ENCODE measurements at regions not wholly inside any gene's neighbourhood (a gene's known extent, or its start where the extent isn't known, plus 50 kb on each side); places are given as distances from the start of the nearest gene placed in this dataset.
A peak's percentile ranks its signal among the peaks of the same experiment; 100 is the strongest.

DNA sequence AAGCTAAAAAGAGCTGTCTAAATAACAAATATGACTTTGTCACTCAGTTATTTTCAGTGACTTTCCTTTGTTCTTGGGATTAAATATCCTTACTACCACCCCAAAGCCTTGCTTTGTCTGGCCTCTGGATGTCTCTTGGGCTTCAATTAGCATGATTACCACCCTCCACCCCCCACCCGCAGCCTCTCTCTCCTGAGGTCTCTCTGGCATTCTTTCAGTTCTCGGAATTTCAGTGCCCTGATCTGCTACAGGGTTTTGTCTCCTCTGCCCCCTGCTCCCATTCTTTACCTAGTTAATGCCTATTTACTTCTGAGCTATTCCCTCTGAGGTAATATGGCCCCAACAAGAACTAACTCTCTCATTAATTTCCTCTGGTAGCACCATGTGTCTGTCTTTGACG lies 376.4 kb downstream of the DEPDC1B start:
- Histone ChIP-seq H3K9ac (ENCODE audit: control insufficient read depth, insufficient read depth, low read length) (no peak overlapping the region), H3K27ac (ENCODE audit: control insufficient read depth, insufficient read depth) (no peak overlapping the region), H3K36me3 (ENCODE audit: control insufficient read depth in 2 of 2, insufficient read depth in 2 of 2, low read length in 1 of 2) (no peaks in the 10 kb centered on the region), H3K4me3 (no peak overlapping the region), H3K4me2 (ENCODE audit: control insufficient read depth, insufficient read depth) (no peak overlapping the region), H4K20me1 (ENCODE audit: control insufficient read depth, insufficient read depth) (no peaks in the 10 kb centered on the region), H3K9me3 (replicated peaks; ENCODE audit: control insufficient read depth, insufficient read depth, low read length) (no peaks in the 10 kb centered on the region; the same call in 2 of the 3 replicates), H3K79me2 (ENCODE audit: control insufficient read depth, insufficient read depth, low read length) (no peaks in the 10 kb centered on the region), H2AFZ (ENCODE audit: control insufficient read depth, low read depth, low read length) (no peak overlapping the region), H3K4me1 (ENCODE audit: control insufficient read depth, insufficient read depth, low read length) (no peaks in the 10 kb centered on the region), H3K27me3 (replicated peaks in 1 of 2; ENCODE audit: control insufficient read depth in 2 of 2, insufficient read depth in 2 of 2, low read length in 1 of 2) (no peaks in the 10 kb centered on the region)
- in situ Hi-C loops (cut with MboI) = no loop called here
- CTCF ChIA-PET = interaction anchor here (0.9 kb wide), 1 partner anchor 18 kb away, joined by 3 read pairs; no protein-coding TSS in a partner anchor
- no TSS peak for BruUV-seq (replicated peaks)
- ATAC-seq (no peak), DNase-seq (ENCODE audit: low read depth, low spot score) (no peak), FAIRE-seq (no peak)
- RAD21 ChIA-PET (ENCODE audit: unreplicated experiment) = no interaction called here
- TF ChIP-seq, protein P1, sequence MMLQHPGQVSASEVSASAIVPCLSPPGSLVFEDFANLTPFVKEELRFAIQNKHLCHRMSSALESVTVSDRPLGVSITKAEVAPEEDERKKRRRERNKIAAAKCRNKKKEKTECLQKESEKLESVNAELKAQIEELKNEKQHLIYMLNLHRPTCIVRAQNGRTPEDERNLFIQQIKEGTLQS (IDR thresholded peaks at IDR 0.05; ENCODE audit: borderline replicate concordance, extremely low read depth, low read depth, low read length) = no peak
- TF ChIP-seq YY1 (IDR thresholded peaks at IDR 0.05; ENCODE audit: low read depth, low read length) = no peak
- no peak for TF ChIP-seq NR2C1 (IDR thresholded peaks at IDR 0.05)
- intact Hi-C loops (cut with micrococcal nuclease; ENCODE audit: unreplicated experiment) = no loop called here
- POLR2A ChIA-PET = interaction anchor here (1.0 kb wide), 1 partner anchor 9 kb away, joined by 3 read pairs; no protein-coding TSS in a partner anchor
- 78% methylated on average over 3 of the region's 3 CpGs for WGBS (ENCODE audit: insufficient coverage, insufficient replicate concordance, low lambda C conversion rate, missing lambda C conversion rate)
- SMC1A ChIA-PET (ENCODE audit: uncharacterized antibody, unreplicated experiment) = interaction anchor here (1.1 kb wide), 1 partner anchor 9 kb away, joined by 4 read pairs; no protein-coding TSS in a partner anchor

GRCh38 chr5:60312098-60312497 lies 387.9 kb downstream of the DEPDC1B start:
- ChIA-PET CTCF (no interaction called here), POLR2A (no interaction called here)
- 42% methylated on average over 2 of the region's 2 CpGs for WGBS (ENCODE audit: insufficient coverage, insufficient replicate concordance, low lambda C conversion rate, missing lambda C conversion rate)
- no peak for TF ChIP-seq SREBF1 (IDR thresholded peaks at IDR 0.05; ENCODE audit: low read length)
- no peak for TF ChIP-seq TCF7 (IDR thresholded peaks at IDR 0.05; ENCODE audit: borderline replicate concordance)
- TF ChIP-seq MYC (IDR thresholded peaks at IDR 0.05; ENCODE audit: insufficient read depth, insufficient read length, insufficient replicate concordance, low read length, severe bottlenecking) = no peak
- peak; percentile 26; the same call in 1 of the 2 replicates for TF ChIP-seq NFIC (IDR thresholded peaks at IDR 0.05; ENCODE audit: low read depth, low read length)
- TF ChIP-seq ATF7 (IDR thresholded peaks at IDR 0.05; ENCODE audit: low read depth) = 0 out of 2 replicates have a peak, but pooled peaks have one; percentile 25
- TF ChIP-seq SIN3A (IDR thresholded peaks at IDR 0.05; ENCODE audit: low read depth, low read length) = no peak
- TF ChIP-seq RUNX3 (IDR thresholded peaks at IDR 0.05; ENCODE audit: low read length) = peak; percentile 83
- no peak for TF ChIP-seq NKRF (conservative IDR thresholded peaks at IDR 0.05)
- TF ChIP-seq POLR2A (IDR thresholded peaks at IDR 0.05; ENCODE audit: low read depth, low read length) = no peak
- TF ChIP-seq, protein P2, sequence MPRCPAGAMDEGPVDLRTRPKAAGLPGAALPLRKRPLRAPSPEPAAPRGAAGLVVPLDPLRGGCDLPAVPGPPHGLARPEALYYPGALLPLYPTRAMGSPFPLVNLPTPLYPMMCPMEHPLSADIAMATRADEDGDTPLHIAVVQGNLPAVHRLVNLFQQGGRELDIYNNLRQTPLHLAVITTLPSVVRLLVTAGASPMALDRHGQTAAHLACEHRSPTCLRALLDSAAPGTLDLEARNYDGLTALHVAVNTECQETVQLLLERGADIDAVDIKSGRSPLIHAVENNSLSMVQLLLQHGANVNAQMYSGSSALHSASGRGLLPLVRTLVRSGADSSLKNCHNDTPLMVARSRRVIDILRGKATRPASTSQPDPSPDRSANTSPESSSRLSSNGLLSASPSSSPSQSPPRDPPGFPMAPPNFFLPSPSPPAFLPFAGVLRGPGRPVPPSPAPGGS (IDR thresholded peaks at IDR 0.05; ENCODE audit: borderline replicate concordance, insufficient read depth, low read depth, low read length, poor library complexity, severe bottlenecking) = no peak
- TF ChIP-seq MTA2 (IDR thresholded peaks at IDR 0.05; ENCODE audit: low read depth) = peak; percentile 28; the same call in 1 of the 2 replicates

More at GRCh38 chr5:60312098-60312497, 387.9 kb downstream of the DEPDC1B start:
- peaks cover 5% of the 10 kb centered on the region; the same call in 2 of the 3 replicates for H3K9me3 ChIP-seq (replicated peaks; ENCODE audit: control insufficient read depth, insufficient read depth, low read length)
- RAD21 ChIA-PET (ENCODE audit: unreplicated experiment) = no interaction called here
- H4K20me1 ChIP-seq (ENCODE audit: control insufficient read depth, insufficient read depth) = no peaks in the 10 kb centered on the region
- no peak overlapping the region for H2AFZ ChIP-seq (ENCODE audit: control insufficient read depth, low read depth, low read length)
- H3K27ac ChIP-seq (ENCODE audit: control insufficient read depth, insufficient read depth) = no peak overlapping the region
- no peaks in the 10 kb centered on the region for H3K79me2 ChIP-seq (ENCODE audit: control insufficient read depth, insufficient read depth, low read length)
- H3K36me3 ChIP-seq (ENCODE audit: control insufficient read depth in 2 of 2, insufficient read depth in 2 of 2, low read length in 1 of 2) = no peaks in the 10 kb centered on the region
- SMC1A ChIA-PET (ENCODE audit: uncharacterized antibody, unreplicated experiment) = no interaction called here
- BruUV-seq (replicated peaks) = no TSS peak
- no peaks in the 10 kb centered on the region for H3K4me1 ChIP-seq (ENCODE audit: control insufficient read depth, insufficient read depth, low read length)
- no peak for FAIRE-seq
- in situ Hi-C loops (cut with MboI) = no loop called here
- H3K9ac ChIP-seq (ENCODE audit: control insufficient read depth, insufficient read depth, low read length) = no peak overlapping the region
- ATAC-seq = peak; percentile 40; the same call in 2 of the 3 replicates
- H3K4me3 ChIP-seq = no peak overlapping the region
- H3K27me3 ChIP-seq (replicated peaks in 1 of 2; ENCODE audit: control insufficient read depth in 2 of 2, insufficient read depth in 2 of 2, low read length in 1 of 2) = no peaks in the 10 kb centered on the region
- H3K4me2 ChIP-seq (ENCODE audit: control insufficient read depth, insufficient read depth) = no peak overlapping the region
- intact Hi-C loops (cut with micrococcal nuclease; ENCODE audit: unreplicated experiment) = no loop called here
- peak; percentile 25 for DNase-seq (ENCODE audit: low read depth, low spot score)
